Activated CD4-positive, alpha-beta T cell treated with anti-CD3 and anti-CD28 coated beads for 36 hours (primary cell): ENCODE measurements at regions not wholly inside any gene's neighbourhood (a gene's known extent, or its start where the extent isn't known, plus 50 kb on each side); places are given as distances from the start of the nearest gene placed in this dataset.

Source experiments
- ATAC-seq: fragments of 200-7000 bp; cut with Tn5 transposase; one replicate; pipeline ENCODE4 v1.10.0; 2021; ENCODE audit warnings: mild to moderate bottlenecking, moderate library complexity
- CTCF ChIA-PET: fragments of 350-600 bp; sonication (Branson Sonifier 250); formaldehyde crosslinking; loops from one replicate; lab custom pipeline; 2021; ENCODE audit warnings: antibody characterized with exemption; lab: Charles Lee
- POLR2A ChIA-PET: fragments of 350-600 bp; sonication (Branson Sonifier 250); formaldehyde crosslinking; loops from one replicate; lab custom pipeline; 2021; ENCODE audit warnings: antibody characterized with exemption, inconsistent platforms; lab: Charles Lee
- DNase-seq: peaks from one replicate; pipeline ENCODE4 v3.0.0-alpha.2; 2020
- H3K27ac Mint-ChIP-seq: one replicate; pipeline ENCODE4 v1.8.0; 2021; ENCODE audit warnings: mixed read lengths
- H3K27me3 Mint-ChIP-seq: one replicate; pipeline ENCODE4 v1.8.0; 2021; ENCODE audit warnings: mixed read lengths
- H3K36me3 Mint-ChIP-seq: one replicate; pipeline ENCODE4 v1.8.0; 2021; ENCODE audit warnings: low read depth, mixed read lengths
- H3K4me1 Mint-ChIP-seq: one replicate; pipeline ENCODE4 v1.8.0; 2021; ENCODE audit warnings: mixed read lengths
- H3K4me3 Mint-ChIP-seq: one replicate; pipeline ENCODE4 v1.8.0; 2021; ENCODE audit warnings: mild to moderate bottlenecking, moderate library complexity, mixed read lengths
- H3K9me3 Mint-ChIP-seq: one replicate; pipeline ENCODE4 v1.8.0; 2021; ENCODE audit warnings: low read depth, mixed read lengths
- intact Hi-C, 2 experiments: fragments of 100-400 bp; cut with DNase I in 1 of 2; cut with micrococcal nuclease in 1 of 2; formaldehyde crosslinking; loops; one replicate each; pipeline versions ENCODE4 v1.14.2 to v1.15.1; 2022 to 2024; cut with DNase I, micrococcal nuclease

GRCh38 chr7:69162931-69163670 is 435.2 kb upstream of the AUTS2 start:
- no peaks in the 10 kb centered on the region for H3K27me3 Mint-ChIP-seq
- peaks cover 2% of the 10 kb centered on the region for H3K9me3 Mint-ChIP-seq
- H3K27ac Mint-ChIP-seq = no peak overlapping the region
- H3K4me3 Mint-ChIP-seq = no peak overlapping the region
- H3K4me1 Mint-ChIP-seq = no peaks in the 10 kb centered on the region
- no peak for ATAC-seq
- H3K36me3 Mint-ChIP-seq = no peaks in the 10 kb centered on the region
- POLR2A ChIA-PET = no interaction called here
- CTCF ChIA-PET = interaction anchor here (0.6 kb wide), 1 partner anchor 1012 kb away, joined by 3 read pairs; no protein-coding TSS in a partner anchor
- intact Hi-C loops = no loop called here
- no peak for DNase-seq

GRCh38 chr7:69166979-69167516 is 431.2 kb upstream of the AUTS2 start:
- intact Hi-C loops = no loop called here
- H3K4me3 Mint-ChIP-seq = no peak overlapping the region
- peaks cover 2% of the 10 kb centered on the region for H3K9me3 Mint-ChIP-seq
- ATAC-seq (no peak), DNase-seq (no peak)
- H3K36me3 Mint-ChIP-seq = no peaks in the 10 kb centered on the region
- no peaks in the 10 kb centered on the region for H3K27me3 Mint-ChIP-seq
- CTCF ChIA-PET = no interaction called here
- no peaks in the 10 kb centered on the region for H3K4me1 Mint-ChIP-seq
- POLR2A ChIA-PET = interaction anchor here (0.7 kb wide), 1 partner anchor 1798 kb away, joined by 4 read pairs; no protein-coding TSS in a partner anchor
- H3K27ac Mint-ChIP-seq = no peak overlapping the region

- Mint-ChIP-seq H3K4me3 (no peak overlapping the region), H3K27me3 (no peaks in the 10 kb centered on the region), H3K9me3 (no peaks in the 10 kb centered on the region), H3K27ac (no peak overlapping the region), H3K4me1 (no peaks in the 10 kb centered on the region), H3K36me3 (no peaks in the 10 kb centered on the region)
- no peak for ATAC-seq
- ChIA-PET CTCF (no interaction called here), POLR2A (no interaction called here)
- intact Hi-C loops = no loop called here
- no peak for DNase-seq
Measured at GRCh38 chr7:69169386-69169785, 428.9 kb upstream of the AUTS2 start.

GRCh38 chr7:69172357-69173077 is 425.8 kb upstream of the AUTS2 start:
- ChIA-PET CTCF (interaction anchor here (0.6 kb wide), 1 partner anchor 451 kb away, joined by 3 read pairs; no protein-coding TSS in a partner anchor), POLR2A (interaction anchor here (0.6 kb wide), 1 partner anchor 648 kb away, joined by 3 read pairs; no protein-coding TSS in a partner anchor)
- Mint-ChIP-seq H3K27ac (no peak overlapping the region), H3K36me3 (no peaks in the 10 kb centered on the region), H3K9me3 (no peaks in the 10 kb centered on the region), H3K4me3 (no peak overlapping the region), H3K27me3 (no peaks in the 10 kb centered on the region), H3K4me1 (no peaks in the 10 kb centered on the region)
- ATAC-seq = no peak
- no peak for DNase-seq
- intact Hi-C loops = no loop called here

GRCh38 chr7:69173341-69173740 is 424.9 kb upstream of the AUTS2 start:
- Mint-ChIP-seq H3K27me3 (no peaks in the 10 kb centered on the region), H3K27ac (no peak overlapping the region), H3K9me3 (no peaks in the 10 kb centered on the region), H3K4me3 (no peak overlapping the region), H3K36me3 (no peaks in the 10 kb centered on the region), H3K4me1 (no peaks in the 10 kb centered on the region)
- POLR2A ChIA-PET = no interaction called here
- ATAC-seq (no peak), DNase-seq (no peak)
- intact Hi-C loops = no loop called here
- CTCF ChIA-PET = no interaction called here

GRCh38 chr7:69173846-69174245 is 424.4 kb upstream of the AUTS2 start:
- Mint-ChIP-seq H3K27me3 (no peaks in the 10 kb centered on the region), H3K4me3 (no peak overlapping the region), H3K4me1 (no peaks in the 10 kb centered on the region), H3K27ac (no peak overlapping the region), H3K36me3 (no peaks in the 10 kb centered on the region), H3K9me3 (no peaks in the 10 kb centered on the region)
- POLR2A ChIA-PET = no interaction called here
- ATAC-seq (no peak), DNase-seq (no peak)
- CTCF ChIA-PET = interaction anchor here (0.6 kb wide), 1 partner anchor 12 kb away, joined by 3 read pairs; no protein-coding TSS in a partner anchor
- intact Hi-C loops = no loop called here

- ATAC-seq = no peak
- no peaks in the 10 kb centered on the region for H3K27me3 Mint-ChIP-seq
- CTCF ChIA-PET = no interaction called here
Measured at GRCh38 chr7:69176841-69177240, 421.4 kb upstream of the AUTS2 start.

GRCh38 chr7:69177461-69177861 is 420.8 kb upstream of the AUTS2 start:
- Mint-ChIP-seq H3K4me3 (no peak overlapping the region), H3K9me3 (peaks cover 1% of the 10 kb centered on the region), H3K27me3 (no peaks in the 10 kb centered on the region), H3K27ac (no peak overlapping the region), H3K36me3 (no peaks in the 10 kb centered on the region), H3K4me1 (peaks cover 7% of the 10 kb centered on the region)
- DNase-seq (no peak), ATAC-seq (no peak)
- intact Hi-C loops = no loop called here
- POLR2A ChIA-PET = no interaction called here
- CTCF ChIA-PET = no interaction called here

More at GRCh38 chr7:69176841-69177240, 421.4 kb upstream of the AUTS2 start:
- Mint-ChIP-seq H3K27ac (no peak overlapping the region), H3K4me1 (peaks cover 4% of the 10 kb centered on the region), H3K9me3 (no peaks in the 10 kb centered on the region), H3K4me3 (no peak overlapping the region), H3K36me3 (no peaks in the 10 kb centered on the region)
- POLR2A ChIA-PET = no interaction called here
- DNase-seq = no peak
- intact Hi-C loops = no loop called here

GRCh38 chr7:69177941-69178494 is 420.3 kb upstream of the AUTS2 start:
- no peak for DNase-seq
- no peaks in the 10 kb centered on the region for H3K27me3 Mint-ChIP-seq
- ATAC-seq = no peak
- no peak overlapping the region for H3K4me3 Mint-ChIP-seq
- intact Hi-C loops = no loop called here
- H3K36me3 Mint-ChIP-seq = no peaks in the 10 kb centered on the region
- ChIA-PET POLR2A (no interaction called here), CTCF (no interaction called here)
- peaks cover 4% of the 10 kb centered on the region for H3K9me3 Mint-ChIP-seq
- peaks cover 13% of the 10 kb centered on the region for H3K4me1 Mint-ChIP-seq
- H3K27ac Mint-ChIP-seq = no peak overlapping the region

GRCh38 chr7:69180662-69181061 is 417.6 kb upstream of the AUTS2 start:
- CTCF ChIA-PET = no interaction called here
- Mint-ChIP-seq H3K27ac (no peak overlapping the region), H3K4me3 (no peak overlapping the region), H3K27me3 (no peaks in the 10 kb centered on the region), H3K4me1 (peaks cover 20% of the 10 kb centered on the region), H3K36me3 (no peaks in the 10 kb centered on the region), H3K9me3 (peaks cover 6% of the 10 kb centered on the region)
- DNase-seq (no peak), ATAC-seq (no peak)
- POLR2A ChIA-PET = no interaction called here
- intact Hi-C loops = no loop called here

- intact Hi-C loops = no loop called here
- no peak overlapping the region for H3K4me3 Mint-ChIP-seq
- POLR2A ChIA-PET = no interaction called here
- CTCF ChIA-PET = no interaction called here
- H3K27me3 Mint-ChIP-seq = no peaks in the 10 kb centered on the region
- peaks cover 12% of the 10 kb centered on the region for H3K9me3 Mint-ChIP-seq
- peaks cover 20% of the 10 kb centered on the region for H3K4me1 Mint-ChIP-seq
- H3K27ac Mint-ChIP-seq = no peak overlapping the region
- ATAC-seq = no peak
- H3K36me3 Mint-ChIP-seq = peaks cover 2% of the 10 kb centered on the region
- no peak for DNase-seq
Measured at GRCh38 chr7:69182596-69183467, 415.4 kb upstream of the AUTS2 start.
